NB4 (cell line): ENCODE measurements at regions not wholly inside any gene's neighbourhood (a gene's known extent, or its start where the extent isn't known, plus 50 kb on each side); places are given as distances from the start of the nearest gene placed in this dataset.
"Not testable (repeated sequence)": the region's sequence is repeated elsewhere in the genome, so short reads cannot be mapped to it uniquely, and the experiment has no call there.

Experiments
- CTCF ChIP-seq: IDR thresholded peaks from one replicate; pipeline ENCODE4 v1.5.1; 2012; ENCODE audit warnings: low read depth, low read length
- MAX ChIP-seq: IDR thresholded peaks from 2 replicates; pipeline ENCODE4 v1.6.1; 2011; ENCODE audit warnings: low read depth, low read length

GRCh38 chr4:97097036-97097435 lies 1046.2 kb downstream of the STPG2 start:
- not testable (repeated sequence) for TF ChIP-seq CTCF, MAX
